ENCODE measurements at regions not wholly inside any gene's neighbourhood (a gene's known extent, or its start where the extent isn't known, plus 50 kb on each side); places are given as distances from the start of the nearest gene placed in this dataset.

DNA sequence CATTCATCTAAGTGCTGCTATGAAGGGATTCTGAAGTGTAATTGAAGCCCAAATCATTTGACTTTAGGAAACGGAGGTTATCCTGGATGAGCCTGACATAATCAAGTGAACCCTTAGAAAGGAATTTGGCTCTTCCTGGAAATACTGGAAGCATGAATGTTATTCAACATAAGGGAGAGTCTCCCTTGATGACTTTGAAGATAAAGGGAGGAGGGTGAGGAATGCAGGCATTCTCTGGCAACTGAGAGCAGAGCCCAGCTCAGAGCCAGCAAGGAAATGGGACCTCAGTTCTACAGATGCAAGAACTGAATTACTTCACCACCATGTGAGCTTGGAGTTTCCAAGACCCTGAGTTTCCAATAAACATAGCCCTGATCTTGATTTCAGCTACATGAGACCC lies 168.2 kb downstream of the DLL1 start:
- TF ChIP-seq CTCF (IDR thresholded peaks at IDR 0.05), result no peak
- no peak for TF ChIP-seq POLR2A (IDR thresholded peaks at IDR 0.05)

All from testis (tissue), 2 donors.